SK-N-SH (cell line): ENCODE measurements at regions not wholly inside any gene's neighbourhood (a gene's known extent, or its start where the extent isn't known, plus 50 kb on each side); places are given as distances from the start of the nearest gene placed in this dataset.

ENCODE experiments used
- CHD2 ChIP-seq: fragments of 150-350 bp; IDR thresholded peaks from 2 replicates; pipeline ENCODE4 v1.6.1; 2018; ENCODE audit warnings: low read length; ENCODE audit not compliant: partially characterized antibody
- EP300 ChIP-seq, 2 experiments: IDR thresholded peaks; 2 replicates each; pipeline versions ENCODE4 v1.4.0 to v1.6.1; 2012; ENCODE audit warnings: borderline replicate concordance in 1 of 2, low read depth in 1 of 2, low read length in 1 of 2
- EZH2phosphoT487 ChIP-seq: fragments of 200-600 bp; sonication (generic); IDR thresholded peaks from 2 replicates; pipeline ENCODE4 v1.6.1; 2017; ENCODE audit warnings: low read depth, mixed run types, mild to moderate bottlenecking, antibody characterized with exemption, moderate library complexity, borderline replicate concordance
- JUND ChIP-seq: IDR thresholded peaks from 2 replicates; pipeline ENCODE4 v1.4.0; 2012
- MXI1 ChIP-seq: IDR thresholded peaks from 2 replicates; pipeline ENCODE4 v1.6.1; 2012; ENCODE audit warnings: mild to moderate bottlenecking, low read depth, low read length, improper control_type of control experiment
- NRF1 ChIP-seq: IDR thresholded peaks from 2 replicates; pipeline ENCODE4 v1.6.1; 2012; ENCODE audit warnings: low read depth, mild to moderate bottlenecking, low read length
- RAD21 ChIP-seq: IDR thresholded peaks from 2 replicates; pipeline ENCODE4 v1.6.1; 2012; ENCODE audit warnings: mild to moderate bottlenecking, low read length
- SMC3 ChIP-seq: IDR thresholded peaks from 2 replicates; pipeline ENCODE4 v1.6.1; 2012; ENCODE audit warnings: low read depth, low read length, improper control_type of control experiment
- TCF12 ChIP-seq: IDR thresholded peaks from 2 replicates; pipeline ENCODE4 v1.4.0; 2012
- YY1 ChIP-seq: IDR thresholded peaks from 2 replicates; pipeline ENCODE4 v1.4.0; 2012; ENCODE audit warnings: low read depth, mild to moderate bottlenecking
- TF ChIP-seq, protein P1 (sequence below): fragments of 200-600 bp; sonication (generic); IDR thresholded peaks from 2 replicates; pipeline ENCODE4 v1.6.1; 2017; ENCODE audit warnings: antibody characterized with exemption, mild to moderate bottlenecking, moderate library complexity
- TF ChIP-seq, protein P2 (sequence below): IDR thresholded peaks from 2 replicates; pipeline ENCODE4 v1.6.1; 2012; ENCODE audit warnings: mild to moderate bottlenecking, low read depth, low read length, moderate library complexity
- TF ChIP-seq, protein P3 (sequence below): IDR thresholded peaks from 2 replicates; pipeline ENCODE4 v1.4.0; 2012; ENCODE audit warnings: low read depth

- TF ChIP-seq, protein P1, sequence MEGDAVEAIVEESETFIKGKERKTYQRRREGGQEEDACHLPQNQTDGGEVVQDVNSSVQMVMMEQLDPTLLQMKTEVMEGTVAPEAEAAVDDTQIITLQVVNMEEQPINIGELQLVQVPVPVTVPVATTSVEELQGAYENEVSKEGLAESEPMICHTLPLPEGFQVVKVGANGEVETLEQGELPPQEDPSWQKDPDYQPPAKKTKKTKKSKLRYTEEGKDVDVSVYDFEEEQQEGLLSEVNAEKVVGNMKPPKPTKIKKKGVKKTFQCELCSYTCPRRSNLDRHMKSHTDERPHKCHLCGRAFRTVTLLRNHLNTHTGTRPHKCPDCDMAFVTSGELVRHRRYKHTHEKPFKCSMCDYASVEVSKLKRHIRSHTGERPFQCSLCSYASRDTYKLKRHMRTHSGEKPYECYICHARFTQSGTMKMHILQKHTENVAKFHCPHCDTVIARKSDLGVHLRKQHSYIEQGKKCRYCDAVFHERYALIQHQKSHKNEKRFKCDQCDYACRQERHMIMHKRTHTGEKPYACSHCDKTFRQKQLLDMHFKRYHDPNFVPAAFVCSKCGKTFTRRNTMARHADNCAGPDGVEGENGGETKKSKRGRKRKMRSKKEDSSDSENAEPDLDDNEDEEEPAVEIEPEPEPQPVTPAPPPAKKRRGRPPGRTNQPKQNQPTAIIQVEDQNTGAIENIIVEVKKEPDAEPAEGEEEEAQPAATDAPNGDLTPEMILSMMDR: no peak
- TF ChIP-seq RAD21: no peak
- no peak for TF ChIP-seq YY1
- no peak for TF ChIP-seq NRF1
- TF ChIP-seq TCF12: no peak
- TF ChIP-seq EP300 (IDR thresholded peaks at IDR 0.05; ENCODE audit: borderline replicate concordance in 1 of 2, low read depth in 1 of 2, low read length in 1 of 2): no peak
- no peak for TF ChIP-seq JUND
- no peak for TF ChIP-seq EZH2phosphoT487
- TF ChIP-seq SMC3: no peak
- TF ChIP-seq MXI1: no peak
- no peak for TF ChIP-seq CHD2
- TF ChIP-seq, protein P2, sequence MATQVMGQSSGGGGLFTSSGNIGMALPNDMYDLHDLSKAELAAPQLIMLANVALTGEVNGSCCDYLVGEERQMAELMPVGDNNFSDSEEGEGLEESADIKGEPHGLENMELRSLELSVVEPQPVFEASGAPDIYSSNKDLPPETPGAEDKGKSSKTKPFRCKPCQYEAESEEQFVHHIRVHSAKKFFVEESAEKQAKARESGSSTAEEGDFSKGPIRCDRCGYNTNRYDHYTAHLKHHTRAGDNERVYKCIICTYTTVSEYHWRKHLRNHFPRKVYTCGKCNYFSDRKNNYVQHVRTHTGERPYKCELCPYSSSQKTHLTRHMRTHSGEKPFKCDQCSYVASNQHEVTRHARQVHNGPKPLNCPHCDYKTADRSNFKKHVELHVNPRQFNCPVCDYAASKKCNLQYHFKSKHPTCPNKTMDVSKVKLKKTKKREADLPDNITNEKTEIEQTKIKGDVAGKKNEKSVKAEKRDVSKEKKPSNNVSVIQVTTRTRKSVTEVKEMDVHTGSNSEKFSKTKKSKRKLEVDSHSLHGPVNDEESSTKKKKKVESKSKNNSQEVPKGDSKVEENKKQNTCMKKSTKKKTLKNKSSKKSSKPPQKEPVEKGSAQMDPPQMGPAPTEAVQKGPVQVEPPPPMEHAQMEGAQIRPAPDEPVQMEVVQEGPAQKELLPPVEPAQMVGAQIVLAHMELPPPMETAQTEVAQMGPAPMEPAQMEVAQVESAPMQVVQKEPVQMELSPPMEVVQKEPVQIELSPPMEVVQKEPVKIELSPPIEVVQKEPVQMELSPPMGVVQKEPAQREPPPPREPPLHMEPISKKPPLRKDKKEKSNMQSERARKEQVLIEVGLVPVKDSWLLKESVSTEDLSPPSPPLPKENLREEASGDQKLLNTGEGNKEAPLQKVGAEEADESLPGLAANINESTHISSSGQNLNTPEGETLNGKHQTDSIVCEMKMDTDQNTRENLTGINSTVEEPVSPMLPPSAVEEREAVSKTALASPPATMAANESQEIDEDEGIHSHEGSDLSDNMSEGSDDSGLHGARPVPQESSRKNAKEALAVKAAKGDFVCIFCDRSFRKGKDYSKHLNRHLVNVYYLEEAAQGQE: no peak
- TF ChIP-seq, protein P3, sequence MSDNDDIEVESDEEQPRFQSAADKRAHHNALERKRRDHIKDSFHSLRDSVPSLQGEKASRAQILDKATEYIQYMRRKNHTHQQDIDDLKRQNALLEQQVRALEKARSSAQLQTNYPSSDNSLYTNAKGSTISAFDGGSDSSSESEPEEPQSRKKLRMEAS: no peak
Observed at GRCh38 chr13:47865883-47866282, 135.2 kb downstream of the SUCLA2 start.
